ENCODE measurements at regions not wholly inside any gene's neighbourhood (a gene's known extent, or its start where the extent isn't known, plus 50 kb on each side); places are given as distances from the start of the nearest gene placed in this dataset.

DNA sequence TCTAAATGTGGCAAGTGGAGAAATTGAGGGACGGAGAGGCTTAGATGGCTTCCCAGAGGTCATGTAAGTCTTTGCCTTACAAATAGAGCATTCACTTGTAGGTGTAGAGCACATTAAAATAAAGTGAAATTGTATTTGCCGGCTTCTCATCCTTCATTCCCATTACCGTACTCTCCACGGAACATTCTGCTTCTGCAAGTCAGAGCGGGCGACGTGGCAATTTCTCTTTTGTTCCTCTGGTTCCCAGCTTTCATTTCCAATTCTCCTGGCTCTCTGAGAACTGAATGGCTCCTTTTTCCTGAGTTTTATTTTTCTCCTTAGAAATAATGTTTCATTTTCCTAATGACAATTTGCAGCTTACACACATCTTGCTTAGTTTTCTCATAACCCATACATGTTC is 51.3 kb upstream of the PFKP start:
- no peak overlapping the region for H3K27ac Mint-ChIP-seq
- H3K4me3 Mint-ChIP-seq = no peak overlapping the region
- no peaks in the 10 kb centered on the region for H3K9me3 Mint-ChIP-seq
- H3K4me1 Mint-ChIP-seq = no peaks in the 10 kb centered on the region
- peaks cover 7% of the 10 kb centered on the region for H3K27me3 Mint-ChIP-seq
- ChIA-PET CTCF (no interaction called here), POLR2A (no interaction called here)
- H3K36me3 Mint-ChIP-seq (ENCODE audit: low read depth) = no peaks in the 10 kb centered on the region
- DNase-seq = no peak

DNA sequence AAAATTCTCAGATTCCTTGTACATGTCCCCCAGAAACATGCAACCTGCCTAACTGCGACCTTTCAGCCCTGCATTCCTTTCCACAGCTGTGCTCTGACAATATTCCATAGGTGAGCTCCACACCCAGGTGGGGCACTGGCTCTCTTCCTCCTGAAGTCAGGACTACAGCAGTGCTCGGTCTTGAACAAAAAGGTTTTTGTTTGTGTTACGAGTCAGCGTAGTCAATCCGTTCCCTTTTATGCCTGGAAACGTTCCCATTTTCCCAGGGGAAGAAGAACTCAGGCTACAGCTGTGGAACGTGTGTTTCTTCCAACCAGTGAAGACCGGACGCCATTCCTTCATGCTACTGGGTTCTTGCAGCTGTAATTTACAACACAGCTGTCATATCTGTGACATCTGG is 52.4 kb upstream of the PFKP start:
- Mint-ChIP-seq H3K9me3 (no peaks in the 10 kb centered on the region), H3K36me3 (ENCODE audit: low read depth) (no peaks in the 10 kb centered on the region), H3K27ac (no peak overlapping the region), H3K27me3 (peaks cover 10% of the 10 kb centered on the region), H3K4me3 (no peak overlapping the region), H3K4me1 (no peaks in the 10 kb centered on the region)
- ChIA-PET POLR2A (no interaction called here), CTCF (no interaction called here)
- no peak for DNase-seq

DNA sequence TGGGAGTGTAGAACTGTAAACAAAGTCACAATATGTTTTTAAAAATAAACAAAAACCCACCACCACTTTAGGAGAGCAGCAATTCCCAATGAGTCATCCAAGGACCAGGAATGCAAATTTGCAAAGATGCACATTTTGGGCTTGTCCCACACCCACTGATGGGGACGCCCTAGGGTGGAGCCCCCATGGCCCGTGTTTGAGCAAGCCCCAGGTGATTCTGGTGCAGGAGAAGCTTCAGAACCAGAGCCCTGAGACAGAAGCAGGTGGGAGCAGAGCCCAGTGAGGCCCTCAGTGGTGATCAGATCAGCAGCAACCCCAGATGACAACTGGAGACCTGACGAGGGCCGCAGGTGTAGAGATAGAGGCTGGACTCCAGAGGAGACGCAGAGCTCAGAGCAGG is 55.1 kb upstream of the PFKP start:
- ChIA-PET CTCF (no interaction called here), POLR2A (no interaction called here)
- peaks cover 24% of the 10 kb centered on the region for H3K27me3 Mint-ChIP-seq
- no peaks in the 10 kb centered on the region for H3K9me3 Mint-ChIP-seq
- H3K36me3 Mint-ChIP-seq (ENCODE audit: low read depth) = no peaks in the 10 kb centered on the region
- H3K4me3 Mint-ChIP-seq = no peak overlapping the region
- DNase-seq = no peak
- H3K27ac Mint-ChIP-seq = no peak overlapping the region
- H3K4me1 Mint-ChIP-seq = peaks cover 3% of the 10 kb centered on the region

DNA sequence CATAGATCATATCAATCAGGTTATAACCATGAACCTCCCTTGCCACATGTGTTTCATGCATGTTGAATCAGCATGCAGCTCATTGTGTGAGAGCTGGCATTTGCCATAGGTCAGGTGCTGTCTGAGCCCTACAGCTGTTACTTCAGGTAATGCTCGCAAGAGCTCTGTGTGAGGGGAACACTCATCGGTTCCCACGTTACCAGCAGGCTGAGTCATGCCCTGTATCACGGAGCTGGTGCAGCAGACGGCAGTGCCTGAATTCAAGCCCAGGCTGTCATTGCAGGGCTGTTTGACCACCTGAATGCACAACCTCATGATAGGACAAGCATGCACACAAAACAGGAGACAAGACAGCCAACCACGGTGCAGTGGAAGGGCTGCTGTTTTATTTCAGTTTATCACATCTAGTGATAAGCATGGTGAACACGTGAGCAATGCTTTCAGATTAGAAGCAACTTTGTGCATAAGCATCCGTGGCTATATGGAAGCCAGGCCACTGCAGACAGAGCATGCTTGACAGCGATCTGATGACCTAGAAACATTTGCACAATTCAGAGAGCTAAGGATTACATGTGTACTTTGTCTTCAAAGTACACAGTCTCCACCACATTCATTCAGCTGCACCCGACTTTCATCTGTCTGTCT is 56.4 kb upstream of the PFKP start:
- no peaks in the 10 kb centered on the region for H3K36me3 Mint-ChIP-seq (ENCODE audit: low read depth)
- H3K4me1 Mint-ChIP-seq = peaks cover 3% of the 10 kb centered on the region
- H3K27me3 Mint-ChIP-seq = peaks cover 30% of the 10 kb centered on the region
- no peaks in the 10 kb centered on the region for H3K9me3 Mint-ChIP-seq
- no peak overlapping the region for H3K4me3 Mint-ChIP-seq
- DNase-seq = no peak
- POLR2A ChIA-PET = no interaction called here
- CTCF ChIA-PET = no interaction called here
- no peak overlapping the region for H3K27ac Mint-ChIP-seq

DNA sequence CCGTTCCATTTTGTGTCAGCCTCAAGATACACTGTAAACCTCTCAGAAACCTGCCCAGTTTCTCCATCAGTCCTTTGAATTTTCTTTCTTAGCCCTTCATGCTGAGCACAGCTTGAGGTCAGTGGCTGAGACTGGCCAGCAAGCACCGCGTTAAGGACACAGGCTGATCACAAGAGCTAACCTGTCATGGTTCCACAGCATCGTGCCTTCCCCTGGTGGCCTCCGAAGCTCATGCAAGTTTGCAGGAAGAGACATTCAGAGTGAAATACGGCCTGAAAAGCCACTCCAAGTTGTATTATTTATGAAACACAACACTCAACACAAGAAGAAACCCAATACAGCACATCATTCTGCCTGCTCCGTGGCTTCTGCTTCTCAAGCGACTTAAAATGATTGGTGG is 57.0 kb upstream of the PFKP start:
- H3K4me1 Mint-ChIP-seq = peaks cover 3% of the 10 kb centered on the region
- no peaks in the 10 kb centered on the region for H3K9me3 Mint-ChIP-seq
- ChIA-PET CTCF (interaction anchor here (1.3 kb wide), 1 partner anchor 8 kb away, joined by 3 read pairs; no protein-coding TSS in a partner anchor), POLR2A (no interaction called here)
- H3K27ac Mint-ChIP-seq = no peak overlapping the region
- H3K4me3 Mint-ChIP-seq = no peak overlapping the region
- DNase-seq = no peak
- no peaks in the 10 kb centered on the region for H3K36me3 Mint-ChIP-seq (ENCODE audit: low read depth)
- peaks cover 30% of the 10 kb centered on the region for H3K27me3 Mint-ChIP-seq

GRCh38 chr10:3009341-3009740 is 58.0 kb upstream of the PFKP start:
- CTCF ChIA-PET = interaction anchor here (1.3 kb wide), 1 partner anchor 9 kb away, joined by 3 read pairs; no protein-coding TSS in a partner anchor
- Mint-ChIP-seq H3K27ac (no peak overlapping the region), H3K27me3 (peaks cover 30% of the 10 kb centered on the region)

GRCh38 chr10:3008518-3009195 is 58.7 kb upstream of the PFKP start:
- Mint-ChIP-seq H3K4me3 (no peak overlapping the region), H3K4me1 (peaks cover 3% of the 10 kb centered on the region), H3K36me3 (ENCODE audit: low read depth) (no peaks in the 10 kb centered on the region), H3K27ac (no peak overlapping the region), H3K9me3 (no peaks in the 10 kb centered on the region), H3K27me3 (peaks cover 29% of the 10 kb centered on the region)
- ChIA-PET CTCF (interaction anchor here (1.3 kb wide), 1 partner anchor 10 kb away, joined by 3 read pairs; no protein-coding TSS in a partner anchor), POLR2A (no interaction called here)
- DNase-seq = no peak

More at GRCh38 chr10:3009341-3009740, 58.0 kb upstream of the PFKP start:
- POLR2A ChIA-PET = no interaction called here
- Mint-ChIP-seq H3K4me1 (peaks cover 3% of the 10 kb centered on the region), H3K36me3 (ENCODE audit: low read depth) (no peaks in the 10 kb centered on the region), H3K4me3 (no peak overlapping the region), H3K9me3 (no peaks in the 10 kb centered on the region)
- no peak for DNase-seq

GRCh38 chr10:3006607-3007006 is 60.7 kb upstream of the PFKP start:
- H3K9me3 Mint-ChIP-seq = no peaks in the 10 kb centered on the region
- H3K4me1 Mint-ChIP-seq = peaks cover 3% of the 10 kb centered on the region
- DNase-seq = no peak
- POLR2A ChIA-PET = no interaction called here
- no peak overlapping the region for H3K27ac Mint-ChIP-seq
- CTCF ChIA-PET = no interaction called here
- peaks cover 23% of the 10 kb centered on the region for H3K27me3 Mint-ChIP-seq
- H3K36me3 Mint-ChIP-seq (ENCODE audit: low read depth) = no peaks in the 10 kb centered on the region
- no peak overlapping the region for H3K4me3 Mint-ChIP-seq

DNA sequence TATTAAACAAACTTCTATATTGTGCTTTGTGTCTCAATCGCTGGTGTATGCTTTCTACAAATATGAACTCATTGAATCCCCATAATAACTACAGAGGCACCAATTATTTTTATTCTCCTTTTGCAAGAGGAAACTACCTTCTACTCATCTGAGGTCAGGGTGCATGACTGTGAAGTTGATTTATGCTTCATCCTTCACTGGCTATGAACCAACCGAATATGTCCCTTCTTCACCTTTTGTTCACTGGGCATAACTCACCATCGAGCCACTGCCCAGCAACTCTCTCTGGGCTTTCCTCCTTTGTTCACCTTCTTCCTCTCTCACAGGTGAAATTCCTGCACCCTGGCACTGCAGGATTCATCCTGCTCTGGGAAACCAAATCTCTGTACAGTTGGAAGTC is 61.3 kb upstream of the PFKP start:
- Mint-ChIP-seq H3K36me3 (ENCODE audit: low read depth) (no peaks in the 10 kb centered on the region), H3K4me1 (peaks cover 3% of the 10 kb centered on the region), H3K27ac (no peak overlapping the region), H3K27me3 (peaks cover 23% of the 10 kb centered on the region), H3K9me3 (no peaks in the 10 kb centered on the region), H3K4me3 (no peak overlapping the region)
- ChIA-PET POLR2A (no interaction called here), CTCF (no interaction called here)
- no peak for DNase-seq

- Mint-ChIP-seq H3K9me3 (no peaks in the 10 kb centered on the region), H3K36me3 (ENCODE audit: low read depth) (no peaks in the 10 kb centered on the region), H3K4me3 (no peak overlapping the region), H3K27me3 (peaks cover 6% of the 10 kb centered on the region), H3K27ac (no peak overlapping the region), H3K4me1 (peaks cover 2% of the 10 kb centered on the region)
- POLR2A ChIA-PET = no interaction called here
- no peak for DNase-seq
- CTCF ChIA-PET = no interaction called here
Measured at GRCh38 chr10:3002304-3002703, 65.0 kb upstream of the PFKP start.

DNA sequence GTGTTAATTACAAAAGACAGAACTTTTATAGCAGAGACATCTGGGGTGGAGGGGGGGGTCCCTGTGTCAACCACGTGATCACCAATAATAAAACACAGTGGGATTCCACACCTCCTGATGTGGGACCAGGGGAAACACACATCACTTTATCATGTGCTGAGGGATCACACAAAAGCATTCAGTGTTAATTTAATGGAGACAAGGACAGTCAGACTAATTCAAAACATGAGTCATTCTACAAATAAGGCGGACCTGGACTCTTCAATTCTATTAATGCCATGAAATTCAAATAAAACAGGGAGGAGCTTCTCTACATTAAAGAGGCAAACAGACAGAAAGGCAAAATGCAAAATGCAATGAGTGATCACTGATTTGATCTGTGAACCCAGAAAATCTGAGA is 67.3 kb upstream of the PFKP start:
- Mint-ChIP-seq H3K4me3 (no peak overlapping the region), H3K9me3 (no peaks in the 10 kb centered on the region), H3K4me1 (peaks cover 2% of the 10 kb centered on the region), H3K36me3 (ENCODE audit: low read depth) (no peaks in the 10 kb centered on the region), H3K27me3 (no peaks in the 10 kb centered on the region), H3K27ac (no peak overlapping the region)
- no peak for DNase-seq
- POLR2A ChIA-PET = no interaction called here
- CTCF ChIA-PET = interaction anchor here (1.0 kb wide), 1 partner anchor 10 kb away, joined by 3 read pairs; no protein-coding TSS in a partner anchor

DNA sequence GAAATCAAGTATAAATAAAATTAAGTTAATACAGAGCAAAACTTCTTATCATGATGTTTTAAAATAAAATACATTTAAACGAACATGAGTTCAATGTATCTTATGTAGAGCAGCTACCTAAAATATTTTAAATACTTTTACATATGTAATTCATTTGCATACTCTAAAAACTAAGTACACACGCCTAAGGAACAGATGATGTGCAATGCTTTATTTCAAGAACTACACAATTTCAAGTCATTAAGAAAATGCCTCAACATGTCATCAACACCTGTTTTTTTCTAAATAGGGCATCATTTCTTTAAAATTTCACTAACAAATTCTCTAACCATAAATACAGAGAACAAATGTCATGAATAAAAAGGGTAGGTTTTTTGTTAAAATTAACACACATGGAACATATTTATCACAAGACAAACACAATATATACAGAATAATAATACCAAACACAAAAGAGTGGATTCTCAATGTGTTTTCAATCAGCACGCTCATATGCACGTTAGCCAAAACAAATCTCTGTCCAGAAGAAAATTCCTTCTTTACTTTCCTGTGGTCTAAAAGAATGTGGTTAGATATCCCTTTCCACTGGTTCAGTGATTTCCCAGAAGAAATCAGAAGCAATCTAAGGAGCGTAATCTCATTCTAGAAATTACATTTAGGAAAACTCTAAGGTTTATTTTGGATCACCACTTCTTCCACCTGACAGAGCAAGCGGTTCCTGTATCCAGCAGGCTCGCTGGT is 73.0 kb upstream of the PFKP start:
- DNase-seq = no peak
- ChIA-PET POLR2A (no interaction called here), CTCF (no interaction called here)
- H3K36me3 Mint-ChIP-seq (ENCODE audit: low read depth) = no peaks in the 10 kb centered on the region
- peaks cover 2% of the 10 kb centered on the region for H3K27me3 Mint-ChIP-seq
- H3K27ac Mint-ChIP-seq = no peak overlapping the region
- H3K4me1 Mint-ChIP-seq = no peaks in the 10 kb centered on the region
- H3K4me3 Mint-ChIP-seq = no peak overlapping the region
- H3K9me3 Mint-ChIP-seq = no peaks in the 10 kb centered on the region

- no peaks in the 10 kb centered on the region for H3K36me3 Mint-ChIP-seq (ENCODE audit: low read depth)
- H3K27me3 Mint-ChIP-seq = peaks cover 4% of the 10 kb centered on the region
- POLR2A ChIA-PET = no interaction called here
- H3K27ac Mint-ChIP-seq = no peak overlapping the region
- no peak for DNase-seq
- no peak overlapping the region for H3K4me3 Mint-ChIP-seq
- H3K4me1 Mint-ChIP-seq = no peaks in the 10 kb centered on the region
- H3K9me3 Mint-ChIP-seq = peaks cover 2% of the 10 kb centered on the region
- CTCF ChIA-PET = no interaction called here
Measured at GRCh38 chr10:2993636-2994035, 73.7 kb upstream of the PFKP start.

Measured in activated CD4-positive, alpha-beta T cell treated with anti-CD3 and anti-CD28 coated beads, Interleukin-2, amount 10 ng/mL, durations not matched to agents 7 days and 5 days (primary cell).